ENCODE measurements at regions not wholly inside any gene's neighbourhood (a gene's known extent, or its start where the extent isn't known, plus 50 kb on each side); places are given as distances from the start of the nearest gene placed in this dataset.

DNA sequence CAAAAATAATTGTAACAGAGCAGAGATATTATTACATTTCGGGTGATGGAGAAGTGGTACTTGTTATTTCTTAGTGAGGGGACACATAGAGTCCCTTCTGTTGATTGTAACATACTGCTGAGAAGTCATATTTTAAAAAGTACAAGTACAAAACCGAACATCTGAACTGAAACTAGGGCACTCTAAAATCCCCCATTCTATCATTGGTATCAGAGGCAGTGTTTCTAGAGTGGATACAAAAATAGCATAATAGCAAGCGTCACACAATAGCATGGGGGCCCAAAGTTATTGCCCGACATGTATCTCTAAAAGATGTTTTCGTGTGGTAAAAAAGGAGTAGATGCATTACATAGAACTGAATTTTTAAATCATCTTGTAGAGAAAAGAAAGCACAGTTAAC is 502.1 kb upstream of the SLC10A2 start:
- 50 to 58% methylated on average over 5 of the region's 5 CpGs for WGBS, 2 donors
- H3K9me3 ChIP-seq, result peaks cover 0 to 14% (median 5%) of the 10 kb centered on the region in 11 donors
- intact Hi-C loops (cut with DNase I), result no loop called here
- H3K27ac ChIP-seq, result no peak overlapping the region
- DNase-seq (no peak), ATAC-seq (no peak)
- H3K4me3 ChIP-seq, result no peak overlapping the region
- no peaks in the 10 kb centered on the region for H3K36me3 ChIP-seq
- TF ChIP-seq, protein P1, sequence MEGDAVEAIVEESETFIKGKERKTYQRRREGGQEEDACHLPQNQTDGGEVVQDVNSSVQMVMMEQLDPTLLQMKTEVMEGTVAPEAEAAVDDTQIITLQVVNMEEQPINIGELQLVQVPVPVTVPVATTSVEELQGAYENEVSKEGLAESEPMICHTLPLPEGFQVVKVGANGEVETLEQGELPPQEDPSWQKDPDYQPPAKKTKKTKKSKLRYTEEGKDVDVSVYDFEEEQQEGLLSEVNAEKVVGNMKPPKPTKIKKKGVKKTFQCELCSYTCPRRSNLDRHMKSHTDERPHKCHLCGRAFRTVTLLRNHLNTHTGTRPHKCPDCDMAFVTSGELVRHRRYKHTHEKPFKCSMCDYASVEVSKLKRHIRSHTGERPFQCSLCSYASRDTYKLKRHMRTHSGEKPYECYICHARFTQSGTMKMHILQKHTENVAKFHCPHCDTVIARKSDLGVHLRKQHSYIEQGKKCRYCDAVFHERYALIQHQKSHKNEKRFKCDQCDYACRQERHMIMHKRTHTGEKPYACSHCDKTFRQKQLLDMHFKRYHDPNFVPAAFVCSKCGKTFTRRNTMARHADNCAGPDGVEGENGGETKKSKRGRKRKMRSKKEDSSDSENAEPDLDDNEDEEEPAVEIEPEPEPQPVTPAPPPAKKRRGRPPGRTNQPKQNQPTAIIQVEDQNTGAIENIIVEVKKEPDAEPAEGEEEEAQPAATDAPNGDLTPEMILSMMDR (IDR thresholded peaks at IDR 0.05), result no peak
- H3K4me1 ChIP-seq, result no peaks in the 10 kb centered on the region
- no peaks in the 10 kb centered on the region for H3K27me3 ChIP-seq

DNA sequence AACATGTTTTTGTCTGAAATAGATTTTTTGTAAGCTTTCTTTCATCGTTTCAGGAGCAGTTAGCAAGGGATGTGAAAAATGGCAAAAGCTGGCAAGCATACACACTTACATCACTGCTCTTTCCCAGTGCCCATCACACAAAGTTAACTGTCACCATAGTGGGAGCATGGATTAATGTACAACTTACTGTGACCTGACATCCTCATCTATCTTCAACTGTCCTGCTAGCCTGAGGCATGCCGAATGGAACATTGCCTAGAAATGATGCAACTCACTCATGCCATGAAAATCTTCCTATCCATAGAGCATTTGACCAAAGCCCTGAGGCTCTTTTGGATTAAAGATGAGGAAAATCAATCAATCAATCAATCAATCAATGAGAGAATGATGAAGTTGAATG is 491.7 kb upstream of the SLC10A2 start:
- Histone ChIP-seq H3K27me3 (no peaks in the 10 kb centered on the region), H3K4me3 (no peak overlapping the region), H3K4me1 (no peaks in the 10 kb centered on the region), H3K27ac (no peak overlapping the region), H3K9me3 (peaks cover 0 to 13% (median 0%) of the 10 kb centered on the region in 11 donors), H3K36me3 (no peaks in the 10 kb centered on the region)
- intact Hi-C loops (cut with DNase I), result no loop called here
- DNase-seq (no peak), ATAC-seq (no peak)
- WGBS, 2 donors, result 69 to 85% methylated on average over 2 of the region's 2 CpGs
- TF ChIP-seq, protein P1 (IDR thresholded peaks at IDR 0.05), result no peak

DNA sequence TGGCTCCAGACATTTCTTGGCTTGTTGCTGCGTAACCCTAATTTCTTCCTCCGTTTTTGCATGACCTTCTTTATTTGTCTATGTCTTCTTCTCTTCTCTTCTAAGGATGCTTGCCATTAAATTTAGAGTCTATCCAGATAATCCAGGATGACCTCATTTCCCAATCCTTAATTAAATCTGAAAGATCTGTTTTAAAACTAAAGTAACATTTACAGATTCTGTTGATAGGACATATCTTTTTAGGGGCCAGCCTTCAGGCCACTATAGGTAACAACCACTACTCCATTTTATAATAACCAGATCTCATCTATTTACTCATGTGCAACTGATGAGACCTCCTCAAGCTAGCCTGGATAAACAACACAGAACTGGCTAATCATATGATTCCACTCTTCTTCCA is 490.5 kb upstream of the SLC10A2 start:
- Histone ChIP-seq H3K36me3 (no peaks in the 10 kb centered on the region), H3K4me3 (no peak overlapping the region), H3K4me1 (no peaks in the 10 kb centered on the region), H3K9me3 (peaks cover 0 to 6% (median 0%) of the 10 kb centered on the region in 11 donors), H3K27me3 (no peaks in the 10 kb centered on the region), H3K27ac (no peak overlapping the region)
- TF ChIP-seq, protein P1 (IDR thresholded peaks at IDR 0.05), result no peak
- intact Hi-C loops (cut with DNase I), result no loop called here
- ATAC-seq (no peak), DNase-seq (no peak)
- 86 to 98% methylated on average over 2 of the region's 2 CpGs for WGBS, 2 donors

DNA sequence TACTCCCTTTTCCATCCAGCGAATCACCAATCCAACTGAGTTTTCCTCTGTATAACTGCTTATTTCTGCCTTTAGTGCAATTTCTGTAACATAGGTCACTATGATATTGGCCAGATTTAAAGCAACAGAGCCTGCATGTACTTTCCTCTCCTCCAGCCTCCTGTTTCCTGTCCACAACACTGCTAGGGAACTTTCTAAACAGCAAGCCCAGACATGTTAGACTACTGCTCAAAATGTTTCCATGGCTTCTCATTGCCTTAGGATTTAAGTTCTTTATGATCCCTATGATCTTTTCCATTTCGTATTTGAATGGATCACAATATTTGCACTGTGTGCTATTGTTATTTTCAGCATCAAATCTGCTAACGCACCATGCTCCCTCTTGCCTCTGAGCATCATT is 481.7 kb upstream of the SLC10A2 start:
- WGBS, 2 donors, result 56 to 59% methylated on average over 3 of the region's 3 CpGs
- intact Hi-C loops (cut with DNase I), result no loop called here
- no peaks in the 10 kb centered on the region for H3K4me1 ChIP-seq
- ATAC-seq, result no peak
- DNase-seq, result no peak
- TF ChIP-seq, protein P1 (IDR thresholded peaks at IDR 0.05), result no peak
- H3K36me3 ChIP-seq, result no peaks in the 10 kb centered on the region
- H3K27ac ChIP-seq, result no peak overlapping the region
- H3K9me3 ChIP-seq, result peaks cover 0 to 33% (median 8%) of the 10 kb centered on the region in 11 donors
- H3K27me3 ChIP-seq, result no peaks in the 10 kb centered on the region
- H3K4me3 ChIP-seq, result no peak overlapping the region
